ENCODE measurements at regions not wholly inside any gene's neighbourhood (a gene's known extent, or its start where the extent isn't known, plus 50 kb on each side); places are given as distances from the start of the nearest gene placed in this dataset.

DNA sequence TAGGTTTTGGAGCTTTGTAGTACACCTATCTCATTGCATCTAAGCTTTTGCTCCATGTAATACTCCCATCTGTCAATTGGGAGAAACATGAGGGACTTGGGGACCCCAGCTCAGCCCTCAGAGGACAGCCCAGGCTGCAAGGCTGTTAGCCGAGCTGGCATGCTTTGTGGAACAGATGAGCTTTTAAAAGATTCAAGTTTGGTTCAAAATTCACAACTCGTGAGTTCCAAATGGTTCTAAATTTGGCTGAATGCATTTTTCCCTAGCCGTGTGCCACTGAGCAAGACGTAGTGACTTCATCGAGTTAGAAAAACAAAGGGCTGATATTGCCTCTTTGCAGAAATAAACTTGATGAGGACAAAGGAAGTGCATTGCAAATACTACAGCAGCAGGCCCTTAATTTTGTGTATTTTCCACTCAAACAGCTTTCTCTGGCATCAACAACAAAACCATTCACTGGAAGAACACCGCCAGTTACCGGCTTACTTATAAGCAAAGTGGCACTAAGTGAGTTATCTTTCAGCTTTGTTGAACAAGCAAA lies 165.0 kb upstream of the HS3ST1 start:
- H3K9ac ChIP-seq (ENCODE audit: low read depth, low read length): no peak overlapping the region
- H3K27me3 ChIP-seq (ENCODE audit: control insufficient read depth, insufficient read depth, low read length): no peaks in the 10 kb centered on the region
- no peak overlapping the region for H3K4me3 ChIP-seq (ENCODE audit: low read length)
- no peak overlapping the region for H3K4me2 ChIP-seq (ENCODE audit: low read length)
- no peaks in the 10 kb centered on the region for H3K9me3 ChIP-seq (replicated peaks; ENCODE audit: low read length)
- H3K4me1 ChIP-seq (ENCODE audit: control insufficient read depth, insufficient read depth, low read length): no peaks in the 10 kb centered on the region
- no peaks in the 10 kb centered on the region for H3K36me3 ChIP-seq (ENCODE audit: insufficient read depth, low read length)

DNA sequence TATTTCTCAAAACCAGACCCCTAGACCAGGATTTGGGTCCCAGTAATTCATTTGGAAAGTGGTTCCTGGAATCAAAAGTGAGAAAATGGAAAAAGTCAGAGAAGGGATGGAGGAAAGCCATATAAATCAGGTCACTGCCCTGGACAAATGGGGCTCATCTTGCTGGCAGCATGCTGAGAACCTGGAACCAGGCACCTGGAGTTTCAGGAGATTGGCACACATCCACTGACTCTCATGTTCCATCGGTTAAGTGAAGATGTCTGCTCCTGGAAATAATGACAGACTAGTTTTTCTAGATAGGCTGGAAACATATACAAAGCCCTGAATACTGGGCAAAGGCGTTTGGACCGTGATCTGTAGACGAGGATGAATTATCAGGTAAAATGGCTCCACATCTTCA lies 163.6 kb upstream of the HS3ST1 start:
- Histone ChIP-seq H3K4me1 (ENCODE audit: control insufficient read depth, insufficient read depth, low read length) (no peaks in the 10 kb centered on the region), H3K9ac (ENCODE audit: low read depth, low read length) (no peak overlapping the region)

DNA sequence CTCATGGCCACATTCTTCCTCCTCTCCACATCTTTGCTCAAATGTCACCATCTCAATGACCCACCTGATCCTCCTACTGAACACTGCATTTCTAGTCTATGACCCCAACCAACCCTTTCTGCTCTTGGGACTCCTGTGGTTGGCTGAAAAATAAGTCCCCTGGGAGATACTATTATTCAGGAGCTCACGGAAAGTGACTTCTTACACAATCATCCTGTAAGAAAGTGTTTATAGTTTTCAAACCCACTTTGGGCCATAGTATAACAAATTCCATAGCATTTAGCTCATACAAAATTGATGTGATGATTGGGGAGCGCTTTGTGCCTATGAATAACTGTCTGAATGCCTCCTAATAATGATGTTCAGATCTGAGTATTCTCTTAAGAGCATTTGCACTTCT lies 161.4 kb upstream of the HS3ST1 start:
- Histone ChIP-seq H3K4me2 (ENCODE audit: low read length) (no peak overlapping the region), H3K4me1 (ENCODE audit: control insufficient read depth, insufficient read depth, low read length) (no peaks in the 10 kb centered on the region), H3K9me3 (replicated peaks; ENCODE audit: low read length) (no peaks in the 10 kb centered on the region), H3K9ac (ENCODE audit: low read depth, low read length) (no peak overlapping the region), H3K4me3 (ENCODE audit: low read length) (no peak overlapping the region), H3K36me3 (ENCODE audit: insufficient read depth, low read length) (no peaks in the 10 kb centered on the region), H3K27me3 (ENCODE audit: control insufficient read depth, insufficient read depth, low read length) (no peaks in the 10 kb centered on the region)

More for the DNA sequence above, 163.6 kb upstream of the HS3ST1 start:
- H3K9me3 ChIP-seq (replicated peaks; ENCODE audit: low read length): no peaks in the 10 kb centered on the region
- no peaks in the 10 kb centered on the region for H3K27me3 ChIP-seq (ENCODE audit: control insufficient read depth, insufficient read depth, low read length)
- H3K36me3 ChIP-seq (ENCODE audit: insufficient read depth, low read length): no peaks in the 10 kb centered on the region
- H3K4me3 ChIP-seq (ENCODE audit: low read length): no peak overlapping the region
- no peak overlapping the region for H3K4me2 ChIP-seq (ENCODE audit: low read length)

DNA sequence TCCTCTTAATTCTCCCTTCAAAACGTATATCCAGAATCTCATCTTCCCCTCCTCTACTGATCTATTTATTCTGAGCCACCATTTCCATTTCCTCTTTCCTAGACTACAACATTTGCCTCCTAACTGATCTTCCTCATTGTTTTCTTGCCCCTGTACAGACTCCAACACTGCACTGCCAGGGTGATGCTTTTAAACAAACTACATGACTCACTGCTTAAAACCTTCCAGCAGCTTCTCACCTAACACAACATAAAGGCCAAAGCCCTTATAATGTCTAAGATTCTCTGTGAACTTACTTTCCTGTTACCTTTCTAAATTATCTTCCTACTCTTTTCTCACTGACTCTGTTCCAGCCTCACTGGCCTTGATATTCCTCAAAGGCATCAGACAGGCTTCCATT lies 161.0 kb upstream of the HS3ST1 start:
- no peaks in the 10 kb centered on the region for H3K36me3 ChIP-seq (ENCODE audit: insufficient read depth, low read length)
- no peaks in the 10 kb centered on the region for H3K27me3 ChIP-seq (ENCODE audit: control insufficient read depth, insufficient read depth, low read length)
- H3K4me2 ChIP-seq (ENCODE audit: low read length): no peak overlapping the region
- no peak overlapping the region for H3K9ac ChIP-seq (ENCODE audit: low read depth, low read length)
- H3K4me3 ChIP-seq (ENCODE audit: low read length): no peak overlapping the region
- no peaks in the 10 kb centered on the region for H3K4me1 ChIP-seq (ENCODE audit: control insufficient read depth, insufficient read depth, low read length)
- no peaks in the 10 kb centered on the region for H3K9me3 ChIP-seq (replicated peaks; ENCODE audit: low read length)

DNA sequence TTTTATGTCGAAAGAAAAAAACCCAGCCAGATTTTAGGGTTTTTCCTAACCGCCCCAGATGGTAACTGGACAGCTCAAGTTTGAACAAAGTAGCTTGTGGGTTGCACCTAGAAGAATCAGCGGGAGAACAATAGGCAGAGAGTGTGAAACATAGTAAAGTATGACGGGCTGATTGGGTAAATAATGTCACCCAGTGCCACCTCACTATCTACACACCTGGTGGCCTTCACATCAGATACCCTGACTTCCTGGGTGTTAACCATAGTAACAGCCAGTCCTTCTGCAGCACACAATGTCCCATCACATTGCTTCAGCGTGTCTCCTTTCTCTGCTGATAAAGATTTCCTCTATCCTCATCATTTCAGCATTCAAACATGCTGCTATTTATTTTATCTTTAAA lies 159.1 kb upstream of the HS3ST1 start:
- Histone ChIP-seq H3K9me3 (replicated peaks; ENCODE audit: low read length) (no peaks in the 10 kb centered on the region), H3K4me2 (ENCODE audit: low read length) (no peak overlapping the region), H3K9ac (ENCODE audit: low read depth, low read length) (no peak overlapping the region), H3K27me3 (ENCODE audit: control insufficient read depth, insufficient read depth, low read length) (no peaks in the 10 kb centered on the region), H3K4me3 (ENCODE audit: low read length) (no peak overlapping the region), H3K4me1 (ENCODE audit: control insufficient read depth, insufficient read depth, low read length) (no peaks in the 10 kb centered on the region), H3K36me3 (ENCODE audit: insufficient read depth, low read length) (no peaks in the 10 kb centered on the region)

DNA sequence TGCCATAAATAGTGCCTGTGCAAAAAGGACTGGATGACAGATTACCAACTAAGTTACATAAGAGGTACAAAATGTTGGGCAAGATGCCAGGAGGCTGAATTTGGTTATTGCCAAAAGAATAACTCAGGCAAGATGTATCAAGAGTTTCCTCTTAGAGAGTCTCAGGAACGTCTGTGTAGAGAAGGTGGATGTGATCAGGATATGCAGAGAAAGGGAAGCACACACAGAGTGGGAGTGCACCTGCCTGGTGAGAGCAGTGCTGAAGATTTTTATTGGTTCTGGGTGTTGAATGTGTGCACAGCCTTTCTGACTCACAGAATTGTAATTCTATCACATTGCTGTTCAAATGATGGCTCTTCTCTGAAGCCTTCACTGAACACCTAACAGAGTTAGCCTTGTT lies 156.8 kb upstream of the HS3ST1 start:
- Histone ChIP-seq H3K27me3 (ENCODE audit: control insufficient read depth, insufficient read depth, low read length) (no peaks in the 10 kb centered on the region), H3K4me3 (ENCODE audit: low read length) (no peak overlapping the region), H3K4me1 (ENCODE audit: control insufficient read depth, insufficient read depth, low read length) (no peaks in the 10 kb centered on the region), H3K36me3 (ENCODE audit: insufficient read depth, low read length) (no peaks in the 10 kb centered on the region), H3K9me3 (replicated peaks; ENCODE audit: low read length) (no peaks in the 10 kb centered on the region), H3K4me2 (ENCODE audit: low read length) (no peak overlapping the region), H3K9ac (ENCODE audit: low read depth, low read length) (no peak overlapping the region)

DNA sequence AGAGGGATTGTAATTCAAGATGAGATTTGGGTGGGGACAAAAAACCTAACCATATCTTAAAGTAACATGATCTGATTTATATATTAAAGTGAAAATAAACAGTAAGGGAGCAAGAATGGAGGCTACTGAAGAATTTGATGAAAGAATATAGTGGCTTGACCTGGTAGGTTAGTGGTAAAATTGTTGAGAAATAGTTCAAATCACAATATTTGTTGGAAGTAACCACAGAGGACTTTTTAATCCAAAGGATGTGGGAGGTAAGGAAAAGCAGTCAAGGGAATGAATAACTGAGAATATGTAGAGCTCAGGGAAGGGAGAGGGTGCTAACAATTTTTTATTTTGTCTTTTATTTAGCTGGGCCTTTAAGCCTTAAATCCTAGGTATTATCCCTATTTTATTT lies 139.8 kb upstream of the HS3ST1 start:
- no peaks in the 10 kb centered on the region for H3K9me3 ChIP-seq (replicated peaks; ENCODE audit: low read length)
- no peak overlapping the region for H3K4me2 ChIP-seq (ENCODE audit: low read length)
- no peak overlapping the region for H3K9ac ChIP-seq (ENCODE audit: low read depth, low read length)
- H3K36me3 ChIP-seq (ENCODE audit: insufficient read depth, low read length): no peaks in the 10 kb centered on the region
- H3K4me3 ChIP-seq (ENCODE audit: low read length): no peak overlapping the region
- no peaks in the 10 kb centered on the region for H3K27me3 ChIP-seq (ENCODE audit: control insufficient read depth, insufficient read depth, low read length)
- no peaks in the 10 kb centered on the region for H3K4me1 ChIP-seq (ENCODE audit: control insufficient read depth, insufficient read depth, low read length)

DNA sequence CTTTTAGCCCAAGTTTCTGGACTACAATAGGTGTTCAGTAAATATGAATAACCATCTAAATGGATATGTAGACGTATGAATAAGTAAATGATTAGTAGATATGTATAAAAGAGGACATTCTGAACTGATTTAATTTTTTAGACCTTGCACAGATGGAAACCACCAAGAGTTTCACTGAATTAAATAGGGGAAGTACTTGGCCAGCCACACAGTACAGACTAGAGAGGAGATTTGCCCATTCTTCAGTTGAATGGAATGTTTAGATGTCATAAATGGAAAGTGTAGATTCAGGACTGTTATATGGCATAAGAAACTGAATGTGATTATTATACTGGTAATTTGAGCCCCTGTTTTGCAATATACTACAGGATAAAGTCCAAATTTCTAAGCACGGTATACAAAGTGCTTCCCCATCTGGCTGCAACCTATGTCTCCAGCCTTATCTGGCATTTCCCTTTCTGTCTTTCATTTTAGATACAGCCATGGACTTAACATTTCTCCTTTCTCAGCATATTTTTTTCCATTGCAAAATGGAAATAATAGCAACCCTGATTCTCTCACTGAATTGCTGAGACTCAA lies 137.8 kb upstream of the HS3ST1 start:
- Histone ChIP-seq H3K4me1 (ENCODE audit: control insufficient read depth, insufficient read depth, low read length) (no peaks in the 10 kb centered on the region), H3K4me3 (ENCODE audit: low read length) (no peak overlapping the region), H3K36me3 (ENCODE audit: insufficient read depth, low read length) (no peaks in the 10 kb centered on the region), H3K27me3 (ENCODE audit: control insufficient read depth, insufficient read depth, low read length) (no peaks in the 10 kb centered on the region), H3K9me3 (replicated peaks; ENCODE audit: low read length) (no peaks in the 10 kb centered on the region), H3K9ac (ENCODE audit: low read depth, low read length) (no peak overlapping the region), H3K4me2 (ENCODE audit: low read length) (no peak overlapping the region)

DNA sequence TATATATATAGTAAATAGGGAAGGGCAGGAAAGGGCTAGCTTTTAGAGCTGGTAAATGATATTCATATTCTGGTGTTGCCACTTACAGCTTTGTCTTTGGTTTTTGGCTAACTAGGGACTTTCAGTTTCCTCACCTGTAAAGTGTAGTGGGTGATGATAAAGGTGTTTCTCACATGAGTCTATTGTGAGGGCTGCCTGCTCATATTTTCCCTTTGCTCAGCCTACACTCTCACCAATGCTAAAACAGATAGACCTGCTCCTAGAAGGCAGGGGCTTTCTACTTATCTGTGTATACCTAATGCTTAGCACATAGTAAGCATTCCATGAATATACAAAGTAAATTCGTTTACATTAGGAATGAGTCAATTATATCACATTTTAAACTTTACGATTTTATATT lies 137.2 kb upstream of the HS3ST1 start:
- Histone ChIP-seq H3K9ac (ENCODE audit: low read depth, low read length) (no peak overlapping the region), H3K27me3 (ENCODE audit: control insufficient read depth, insufficient read depth, low read length) (no peaks in the 10 kb centered on the region), H3K4me1 (ENCODE audit: control insufficient read depth, insufficient read depth, low read length) (no peaks in the 10 kb centered on the region), H3K9me3 (replicated peaks; ENCODE audit: low read length) (no peaks in the 10 kb centered on the region), H3K4me2 (ENCODE audit: low read length) (no peak overlapping the region), H3K36me3 (ENCODE audit: insufficient read depth, low read length) (no peaks in the 10 kb centered on the region), H3K4me3 (ENCODE audit: low read length) (no peak overlapping the region)

DNA sequence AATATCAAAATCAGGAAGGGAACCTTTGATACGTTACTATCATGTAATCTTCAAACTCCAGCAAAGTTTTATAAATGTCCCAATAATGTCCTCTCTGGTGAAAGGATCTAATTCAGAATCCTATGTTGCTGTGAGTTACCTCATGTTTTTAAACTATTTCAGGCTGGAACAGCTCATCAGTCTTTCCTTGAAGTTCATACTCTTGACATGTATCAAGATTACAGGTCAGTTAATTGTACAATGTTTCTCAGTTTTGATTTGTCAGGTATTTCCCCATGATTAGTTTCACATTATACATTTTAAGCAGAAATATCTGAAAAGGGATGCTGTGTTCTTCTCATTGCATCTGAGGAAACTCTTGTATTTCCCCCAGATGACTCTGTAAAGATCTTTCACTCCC lies 136.5 kb upstream of the HS3ST1 start:
- no peaks in the 10 kb centered on the region for H3K9me3 ChIP-seq (replicated peaks; ENCODE audit: low read length)
- H3K36me3 ChIP-seq (ENCODE audit: insufficient read depth, low read length): no peaks in the 10 kb centered on the region
- H3K9ac ChIP-seq (ENCODE audit: low read depth, low read length): no peak overlapping the region
- H3K4me1 ChIP-seq (ENCODE audit: control insufficient read depth, insufficient read depth, low read length): no peaks in the 10 kb centered on the region
- no peak overlapping the region for H3K4me2 ChIP-seq (ENCODE audit: low read length)
- no peak overlapping the region for H3K4me3 ChIP-seq (ENCODE audit: low read length)
- no peaks in the 10 kb centered on the region for H3K27me3 ChIP-seq (ENCODE audit: control insufficient read depth, insufficient read depth, low read length)

DNA sequence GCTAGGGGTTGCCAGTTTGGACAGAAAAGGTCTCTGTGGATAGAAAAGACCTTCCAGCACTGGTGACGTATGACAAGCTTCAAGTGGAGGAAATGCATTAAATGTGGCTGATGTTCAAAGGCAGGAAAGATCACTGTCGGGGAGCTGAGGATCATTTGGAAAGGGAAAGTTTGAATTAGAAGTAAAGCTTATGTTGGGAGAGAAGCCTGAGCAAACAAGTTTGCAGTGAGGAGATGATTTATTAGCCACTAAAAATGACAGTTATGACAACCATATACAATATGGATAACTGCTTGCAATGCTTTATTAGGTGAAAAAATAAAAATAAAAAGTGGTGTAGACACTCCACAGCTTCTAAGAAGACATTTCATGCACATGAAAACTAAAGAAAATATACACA lies 135.3 kb upstream of the HS3ST1 start:
- no peaks in the 10 kb centered on the region for H3K4me1 ChIP-seq (ENCODE audit: control insufficient read depth, insufficient read depth, low read length)
- no peaks in the 10 kb centered on the region for H3K36me3 ChIP-seq (ENCODE audit: insufficient read depth, low read length)
- H3K27me3 ChIP-seq (ENCODE audit: control insufficient read depth, insufficient read depth, low read length): no peaks in the 10 kb centered on the region
- no peak overlapping the region for H3K4me2 ChIP-seq (ENCODE audit: low read length)
- H3K9me3 ChIP-seq (replicated peaks; ENCODE audit: low read length): no peaks in the 10 kb centered on the region
- H3K4me3 ChIP-seq (ENCODE audit: low read length): no peak overlapping the region
- H3K9ac ChIP-seq (ENCODE audit: low read depth, low read length): no peak overlapping the region

DNA sequence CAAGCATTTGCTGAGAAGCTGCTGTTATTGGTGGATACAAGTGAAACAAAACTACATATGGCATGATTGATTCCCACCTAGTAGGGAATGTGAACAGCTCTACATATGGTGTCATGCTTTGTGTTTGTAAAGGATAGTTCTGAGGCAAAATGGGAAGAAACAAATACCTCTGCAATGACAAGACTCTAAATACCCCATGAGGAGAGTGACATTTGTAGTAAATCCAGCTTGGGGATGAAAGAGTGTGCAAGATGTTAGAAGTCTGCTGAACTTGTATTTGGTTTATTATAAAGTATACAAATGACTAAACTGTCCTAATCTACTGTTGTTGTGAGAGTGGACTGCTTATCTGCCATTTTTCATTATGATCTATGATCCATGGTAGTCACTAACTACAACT lies 120.8 kb upstream of the HS3ST1 start:
- no peaks in the 10 kb centered on the region for H3K4me1 ChIP-seq (ENCODE audit: control insufficient read depth, insufficient read depth, low read length)
- H3K27me3 ChIP-seq (ENCODE audit: control insufficient read depth, insufficient read depth, low read length): no peaks in the 10 kb centered on the region
- no peak overlapping the region for H3K4me2 ChIP-seq (ENCODE audit: low read length)
- no peaks in the 10 kb centered on the region for H3K36me3 ChIP-seq (ENCODE audit: insufficient read depth, low read length)
- H3K9ac ChIP-seq (ENCODE audit: low read depth, low read length): no peak overlapping the region
- peaks cover 6% of the 10 kb centered on the region for H3K9me3 ChIP-seq (replicated peaks; ENCODE audit: low read length)
- no peak overlapping the region for H3K4me3 ChIP-seq (ENCODE audit: low read length)
